OCI-LY3 (cell line): ENCODE measurements at regions not wholly inside any gene's neighbourhood (a gene's known extent, or its start where the extent isn't known, plus 50 kb on each side); places are given as distances from the start of the nearest gene placed in this dataset.

Experiments used
- H2AFZ ChIP-seq: fragments of 200-600, 300-600 bp; shearing (Covaris generic); 2 replicates; pipeline ENCODE4 v1.6.0; 2014; ENCODE audit warnings: antibody characterized with exemption, low read depth, low read length
- H3K27ac ChIP-seq: fragments of 200-600, 300-600 bp; sonication (generic); 2 replicates; pipeline ENCODE4 v1.5.1; 2014; ENCODE audit warnings: mild to moderate bottlenecking, low read length, moderate library complexity, mixed read lengths
- H3K27me3 ChIP-seq: fragments of 200-600, 300-600 bp; sonication (generic); 2 replicates; pipeline ENCODE4 v1.6.1; 2014; ENCODE audit warnings: low read depth, low read length, mixed read lengths
- H3K36me3 ChIP-seq: fragments of 200-600, 300-600 bp; sonication (generic); replicated peaks from 2 replicates; pipeline ENCODE3; 2014; ENCODE audit warnings: low read depth, low read length, mixed read lengths
- H3K4me1 ChIP-seq: fragments of 300-600, 200-600 bp; sonication (generic); 2 replicates; pipeline ENCODE4 v1.6.1; 2014; ENCODE audit warnings: low read length, mixed read lengths
- H3K4me2 ChIP-seq: fragments of 200-600, 300-600 bp; sonication (generic); 2 replicates; pipeline ENCODE4 v1.6.1; 2014; ENCODE audit warnings: low read length, mixed read lengths
- H3K4me3 ChIP-seq: fragments of 300-600, 200-600 bp; sonication (generic); 2 replicates; pipeline ENCODE4 v1.5.1; 2014; ENCODE audit warnings: antibody characterized with exemption, mild to moderate bottlenecking, low read length, moderate library complexity
- H3K79me2 ChIP-seq: fragments of 300-600, 200-600 bp; shearing (Covaris generic); 2 replicates; pipeline ENCODE4 v1.6.1; 2014; ENCODE audit warnings: mild to moderate bottlenecking, low read length, mixed read lengths
- H3K9ac ChIP-seq: fragments of 300-600, 200-600 bp; shearing (Covaris generic); 2 replicates; pipeline ENCODE4 v1.6.0; 2014; ENCODE audit warnings: mild to moderate bottlenecking, low read length, moderate library complexity
- H3K9me3 ChIP-seq: fragments of 200-600, 300-600 bp; shearing (Covaris generic); 2 replicates; pipeline ENCODE4 v1.6.1; 2014; ENCODE audit warnings: low read length, mixed read lengths; ENCODE audit not compliant: insufficient read depth
- H4K20me1 ChIP-seq: fragments of 200-600, 300-600 bp; sonication (generic); 2 replicates; pipeline ENCODE4 v1.6.1; 2016; ENCODE audit warnings: low read length, mixed read lengths; ENCODE audit not compliant: insufficient read depth
- EZH2phosphoT487 ChIP-seq: fragments of 200-600 bp; shearing (Covaris generic); IDR thresholded peaks from 2 replicates; pipeline ENCODE4 v1.6.1; 2018; ENCODE audit warnings: antibody characterized with exemption, mixed run types, low read depth
- TF ChIP-seq, protein P1 (sequence below): fragments of 200-600, 300-600 bp; sonication (generic); IDR thresholded peaks from 2 replicates; pipeline ENCODE4 v1.5.1; 2014; ENCODE audit warnings: antibody characterized with exemption, low read length, low read depth

DNA sequence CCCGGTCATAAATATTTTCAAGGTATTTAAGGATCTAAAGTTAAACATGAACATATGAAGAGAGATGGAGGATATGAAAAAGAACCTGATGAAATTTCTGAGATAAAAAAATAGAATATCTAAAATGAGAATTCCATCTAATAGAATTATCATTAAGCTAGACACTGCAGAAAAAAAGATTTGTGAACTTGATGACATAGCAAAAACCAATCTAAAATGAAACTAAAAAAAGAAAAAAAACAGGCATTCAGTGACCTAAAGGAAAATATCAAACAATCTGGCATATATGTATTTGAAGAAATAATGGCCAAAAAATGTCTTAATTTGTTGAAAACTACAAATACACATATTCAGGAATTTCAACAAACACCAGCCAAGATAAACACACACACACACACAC lies 81.6 kb upstream of the ZC3H12C start:
- H2AFZ ChIP-seq = no peak overlapping the region
- peaks cover 20% of the 10 kb centered on the region; the same call in 1 of the 2 replicates for H3K9me3 ChIP-seq

DNA sequence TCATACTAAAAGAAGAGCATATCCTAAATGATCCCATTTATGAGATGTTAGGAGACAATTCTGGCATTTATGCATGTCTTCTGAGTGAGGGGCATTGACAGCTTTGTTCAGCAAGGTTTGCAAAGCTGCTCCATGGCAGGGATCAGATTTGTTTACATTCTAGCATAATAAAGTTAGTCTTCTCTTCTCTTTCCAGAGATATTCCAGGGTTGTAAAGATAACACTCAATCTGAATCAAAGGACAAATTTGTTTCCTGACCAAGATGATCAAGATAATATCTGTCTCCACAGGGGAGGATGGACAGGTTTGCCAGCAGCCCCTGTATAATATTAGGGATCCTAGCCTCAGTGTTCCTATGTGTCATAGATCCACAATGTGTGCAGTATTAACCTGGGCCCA lies 77.5 kb upstream of the ZC3H12C start:
- H3K9ac ChIP-seq = no peak overlapping the region
- peaks cover 16% of the 10 kb centered on the region; the same call in 1 of the 2 replicates for H3K9me3 ChIP-seq
- peaks cover 8% of the 10 kb centered on the region for H3K4me1 ChIP-seq
- no peak overlapping the region for H2AFZ ChIP-seq
- H3K36me3 ChIP-seq = peaks cover 15% of the 10 kb centered on the region
- H3K4me2 ChIP-seq = no peak overlapping the region
- TF ChIP-seq, protein P1, sequence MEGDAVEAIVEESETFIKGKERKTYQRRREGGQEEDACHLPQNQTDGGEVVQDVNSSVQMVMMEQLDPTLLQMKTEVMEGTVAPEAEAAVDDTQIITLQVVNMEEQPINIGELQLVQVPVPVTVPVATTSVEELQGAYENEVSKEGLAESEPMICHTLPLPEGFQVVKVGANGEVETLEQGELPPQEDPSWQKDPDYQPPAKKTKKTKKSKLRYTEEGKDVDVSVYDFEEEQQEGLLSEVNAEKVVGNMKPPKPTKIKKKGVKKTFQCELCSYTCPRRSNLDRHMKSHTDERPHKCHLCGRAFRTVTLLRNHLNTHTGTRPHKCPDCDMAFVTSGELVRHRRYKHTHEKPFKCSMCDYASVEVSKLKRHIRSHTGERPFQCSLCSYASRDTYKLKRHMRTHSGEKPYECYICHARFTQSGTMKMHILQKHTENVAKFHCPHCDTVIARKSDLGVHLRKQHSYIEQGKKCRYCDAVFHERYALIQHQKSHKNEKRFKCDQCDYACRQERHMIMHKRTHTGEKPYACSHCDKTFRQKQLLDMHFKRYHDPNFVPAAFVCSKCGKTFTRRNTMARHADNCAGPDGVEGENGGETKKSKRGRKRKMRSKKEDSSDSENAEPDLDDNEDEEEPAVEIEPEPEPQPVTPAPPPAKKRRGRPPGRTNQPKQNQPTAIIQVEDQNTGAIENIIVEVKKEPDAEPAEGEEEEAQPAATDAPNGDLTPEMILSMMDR = no peak
- no peak for TF ChIP-seq EZH2phosphoT487
- no peak overlapping the region for H3K4me3 ChIP-seq
- H4K20me1 ChIP-seq = no peaks in the 10 kb centered on the region
- no peak overlapping the region for H3K27ac ChIP-seq
- H3K27me3 ChIP-seq = no peaks in the 10 kb centered on the region
- H3K79me2 ChIP-seq = no peaks in the 10 kb centered on the region

More for the DNA sequence above, 81.6 kb upstream of the ZC3H12C start:
- no peak overlapping the region for H3K27ac ChIP-seq
- H3K4me1 ChIP-seq = peaks cover 8% of the 10 kb centered on the region; the same call in 1 of the 2 replicates
- no peak overlapping the region for H3K4me2 ChIP-seq
- H3K27me3 ChIP-seq = no peaks in the 10 kb centered on the region
- H3K36me3 ChIP-seq = peaks cover 11% of the 10 kb centered on the region
- no peaks in the 10 kb centered on the region for H4K20me1 ChIP-seq
- no peak overlapping the region for H3K9ac ChIP-seq
- H3K4me3 ChIP-seq = no peak overlapping the region
- TF ChIP-seq, protein P1 = no peak
- no peak for TF ChIP-seq EZH2phosphoT487
- H3K79me2 ChIP-seq = no peaks in the 10 kb centered on the region

DNA sequence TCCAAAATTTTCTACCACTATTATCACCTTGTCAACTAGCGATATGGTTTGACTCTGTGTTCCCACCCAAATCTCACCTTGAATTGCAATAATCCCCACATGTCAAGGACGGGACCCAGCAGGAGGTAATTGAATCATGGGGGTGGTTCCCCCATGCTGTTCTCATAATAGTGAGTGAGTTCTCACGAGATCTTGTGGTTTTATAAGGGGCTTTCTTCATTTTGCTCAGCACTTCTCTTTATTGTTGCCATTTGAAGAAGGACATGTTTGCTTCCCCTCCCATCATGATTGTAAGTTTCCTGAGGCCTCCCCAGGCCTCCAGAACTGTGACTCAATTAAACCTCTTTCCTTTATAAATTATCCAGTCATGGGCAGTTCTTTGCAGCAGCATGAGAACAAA lies 73.5 kb upstream of the ZC3H12C start:
- H3K27ac ChIP-seq = no peak overlapping the region
- no peaks in the 10 kb centered on the region for H3K79me2 ChIP-seq
- H3K9me3 ChIP-seq = 0 out of 2 replicates have a peak, but pooled peaks cover 4% of the 10 kb centered on the region
- no peak overlapping the region for H3K4me3 ChIP-seq
- H3K36me3 ChIP-seq = peaks cover 8% of the 10 kb centered on the region
- H3K4me2 ChIP-seq = peak overlapping the region; percentile 1; the same call in 1 of the 2 replicates
- H3K9ac ChIP-seq = no peak overlapping the region
- no peak for TF ChIP-seq EZH2phosphoT487
- TF ChIP-seq, protein P1 = no peak
- no peaks in the 10 kb centered on the region for H3K27me3 ChIP-seq
- peaks cover 15% of the 10 kb centered on the region for H3K4me1 ChIP-seq
- no peak overlapping the region for H2AFZ ChIP-seq
- H4K20me1 ChIP-seq = no peaks in the 10 kb centered on the region

DNA sequence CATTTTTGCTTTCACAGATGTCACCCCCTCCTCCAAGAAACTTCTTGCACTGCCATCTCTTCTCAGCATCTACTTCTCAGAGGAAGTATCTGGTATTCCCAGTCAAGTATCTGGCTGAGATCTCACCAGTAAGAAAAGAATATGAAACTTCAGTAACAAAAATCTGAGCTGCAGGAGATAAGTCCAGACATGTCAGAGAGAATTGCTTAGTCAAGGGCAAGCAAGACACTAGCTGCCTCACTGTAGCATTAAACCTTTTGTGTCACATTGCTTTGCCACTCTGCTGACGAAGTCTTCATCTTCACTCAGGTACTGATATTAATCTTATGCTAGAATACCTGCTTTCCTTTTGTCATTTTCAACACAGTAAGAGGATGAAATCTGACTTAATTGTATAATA lies 70.6 kb upstream of the ZC3H12C start:
- H3K4me2 ChIP-seq = no peak overlapping the region
- H2AFZ ChIP-seq = no peak overlapping the region
- no peaks in the 10 kb centered on the region for H4K20me1 ChIP-seq
- 0 out of 2 replicates have a peak, but pooled peaks cover 4% of the 10 kb centered on the region for H3K9me3 ChIP-seq
- no peak overlapping the region for H3K27ac ChIP-seq
- H3K4me1 ChIP-seq = peaks cover 31% of the 10 kb centered on the region
- no peaks in the 10 kb centered on the region for H3K27me3 ChIP-seq
- TF ChIP-seq EZH2phosphoT487 = no peak
- TF ChIP-seq, protein P1 = no peak
- no peak overlapping the region for H3K4me3 ChIP-seq
- no peak overlapping the region for H3K9ac ChIP-seq
- no peaks in the 10 kb centered on the region for H3K79me2 ChIP-seq
- H3K36me3 ChIP-seq = peaks cover 8% of the 10 kb centered on the region
